ENCODE measurements at regions not wholly inside any gene's neighbourhood (a gene's known extent, or its start where the extent isn't known, plus 50 kb on each side); places are given as distances from the start of the nearest gene placed in this dataset.

DNA sequence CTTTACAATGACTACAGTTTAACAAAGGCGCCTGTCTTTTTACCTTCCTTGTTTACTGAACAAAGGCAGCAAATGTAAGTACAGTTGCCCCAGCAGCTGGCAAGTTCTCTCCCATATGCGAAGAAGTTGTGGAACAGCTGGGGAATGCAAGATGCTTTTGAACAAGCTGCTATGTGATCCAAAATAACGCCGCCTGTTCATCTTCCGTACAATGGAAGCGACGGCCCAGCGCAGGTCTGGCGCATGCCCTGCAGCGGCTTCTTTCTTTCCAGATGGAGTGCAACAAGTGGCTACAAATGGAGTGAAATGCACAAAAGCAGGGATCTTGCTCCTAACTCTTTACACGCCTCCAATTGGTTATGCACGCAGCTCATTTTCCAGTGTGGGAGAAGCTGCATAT lies 97.0 kb upstream of the SVIL start:
- no peak for TF ChIP-seq EZH2phosphoT487 (IDR thresholded peaks at IDR 0.05; ENCODE audit: borderline replicate concordance, low read depth)
- TF ChIP-seq SMC3 (IDR thresholded peaks at IDR 0.05; ENCODE audit: low read depth, low read length): no peak
- TF ChIP-seq FOXJ3 (CRISPR knock-in tag; IDR thresholded peaks at IDR 0.05): no peak
- no peak for TF ChIP-seq YY1 (IDR thresholded peaks at IDR 0.05; ENCODE audit: low read depth)
- no peak for TF ChIP-seq FOSL2 (IDR thresholded peaks at IDR 0.05; ENCODE audit: borderline replicate concordance, low read depth)
- no peak for TF ChIP-seq CTCF (IDR thresholded peaks at IDR 0.05)

Measured in SK-N-SH (cell line).